ENCODE measurements at regions not wholly inside any gene's neighbourhood (a gene's known extent, or its start where the extent isn't known, plus 50 kb on each side); places are given as distances from the start of the nearest gene placed in this dataset.

- DNase-seq (ENCODE audit: low read depth, low spot score) (no peak), FAIRE-seq (no peak)
- no peak overlapping the region for H3K4me3 ChIP-seq (replicated peaks in 1 of 3; ENCODE audit: insufficient read depth in 1 of 3, low read depth in 1 of 3, low read length in 3 of 3)
- no peak overlapping the region for H2AFZ ChIP-seq (ENCODE audit: low read depth, low read length)
- TF ChIP-seq GATA2 (IDR thresholded peaks at IDR 0.05; ENCODE audit: insufficient read depth, insufficient read length, low read depth, low read length) (no peak), EZH2 (IDR thresholded peaks at IDR 0.05; ENCODE audit: borderline replicate concordance, low read depth, low read length, severe bottlenecking) (no peak), JUN (IDR thresholded peaks at IDR 0.05; ENCODE audit: borderline replicate concordance, insufficient read depth, insufficient read length, low read depth) (no peak), MYC (IDR thresholded peaks at IDR 0.05; ENCODE audit: low read depth, low read length) (no peak), CTCF (IDR thresholded peaks at IDR 0.05; ENCODE audit: extremely low read depth in 1 of 2, insufficient read depth in 1 of 2, low read depth in 1 of 2, low read length in 2 of 2) (no peak), MAX (IDR thresholded peaks at IDR 0.05; ENCODE audit: insufficient read depth, insufficient read length) (no peak), FOS (IDR thresholded peaks at IDR 0.05; ENCODE audit: borderline replicate concordance, insufficient read depth, low read length) (no peak), POLR2A (IDR thresholded peaks at IDR 0.05; ENCODE audit: low read depth, low read length) (no peak), POLR2AphosphoS5 (IDR thresholded peaks at IDR 0.05; ENCODE audit: insufficient read depth, low read depth, low read length) (no peak)
- no peaks in the 10 kb centered on the region for H3K9me1 ChIP-seq (replicated peaks; ENCODE audit: control insufficient read depth, extremely low read depth, insufficient read depth, low read length)
- ChIA-PET POLR2A (no interaction called here), CTCF (no interaction called here)
- no peaks in the 10 kb centered on the region for H3K36me3 ChIP-seq (ENCODE audit: control insufficient read depth in 2 of 2, extremely low read depth in 1 of 2, insufficient read depth in 2 of 2, low read length in 2 of 2)
- dilution Hi-C loops (cut with MboI; ENCODE audit: extremely low pct_ligation_motif_present, low sequenced_read_pairs): no loop called here
- H3K79me2 ChIP-seq (ENCODE audit: control insufficient read depth, insufficient read depth, low read length): no peaks in the 10 kb centered on the region
- H3K9ac ChIP-seq (replicated peaks; ENCODE audit: extremely low read depth, insufficient read depth, low read length): no peak overlapping the region
- H3K4me1 ChIP-seq (ENCODE audit: control insufficient read depth, extremely low read depth, insufficient read depth, low read length): no peaks in the 10 kb centered on the region
- H3K9me3 ChIP-seq (replicated peaks; ENCODE audit: control insufficient read depth, insufficient read depth, low read length): no peaks in the 10 kb centered on the region
- H4K20me1 ChIP-seq (replicated peaks; ENCODE audit: control insufficient read depth, extremely low read depth, insufficient read depth, low read length): no peaks in the 10 kb centered on the region
- BruUV-seq (replicated peaks): no TSS peak
- no peak overlapping the region for H3K4me2 ChIP-seq (ENCODE audit: insufficient read depth, low read length)
- intact Hi-C loops (cut with micrococcal nuclease): no loop called here
- peaks cover 25 to 27% of the 10 kb centered on the region in 2 experiments for H3K27me3 ChIP-seq (ENCODE audit: control insufficient read depth in 2 of 2, insufficient read depth in 2 of 2, low read length in 2 of 2)
- no peak overlapping the region for H3K27ac ChIP-seq (ENCODE audit: insufficient read depth, low read depth, low read length)
Measured at GRCh38 chr9:14497476-14497875, 183.5 kb upstream of the NFIB start.
